DND-41 (cell line): ENCODE measurements at regions not wholly inside any gene's neighbourhood (a gene's known extent, or its start where the extent isn't known, plus 50 kb on each side); places are given as distances from the start of the nearest gene placed in this dataset.

ENCODE experiments used
- CTCF ChIP-seq: IDR thresholded peaks from 2 replicates; pipeline ENCODE4 v1.5.1; 2012; ENCODE audit warnings: borderline replicate concordance, low read length, moderate library complexity, mild to moderate bottlenecking; ENCODE audit not compliant: poor library complexity, severe bottlenecking; ENCODE audit errors: extremely low read depth
- EZH2 ChIP-seq: IDR thresholded peaks from 3 replicates; pipeline ENCODE4 v1.6.1; 2012; ENCODE audit warnings: borderline replicate concordance, low read depth, mild to moderate bottlenecking, moderate library complexity, low read length, inconsistent platforms; ENCODE audit not compliant: severe bottlenecking

GRCh38 chr12:105476616-105477015 is 146.1 kb downstream of the C12orf75 start:
- TF ChIP-seq CTCF (no peak), EZH2 (no peak)
